Liver (tissue), 3 donors: ENCODE measurements at regions not wholly inside any gene's neighbourhood (a gene's known extent, or its start where the extent isn't known, plus 50 kb on each side); places are given as distances from the start of the nearest gene placed in this dataset.

Experiments used
- CTCF ChIP-seq: fragments of 150-350 bp; IDR thresholded peaks from 2 replicates; pipeline ENCODE4 v1.5.1; 2017; ENCODE audit warnings: improper control_type of control experiment, low read depth, low read length; ENCODE audit not compliant: missing input control
- GABPA ChIP-seq, 2 donors: IDR thresholded peaks in 1 of 2; conservative IDR thresholded peaks in 1 of 2; 2 replicates each; pipeline ENCODE4 v1.6.1; 2016; ENCODE audit warnings: antibody characterized with exemption in 2 of 2, mild to moderate bottlenecking in 1 of 2, moderate library complexity in 1 of 2
- JUND ChIP-seq, 2 donors: IDR thresholded peaks; 2 replicates each; pipeline ENCODE4 v1.6.1; 2016; ENCODE audit warnings: antibody characterized with exemption in 2 of 2
- MAX ChIP-seq: IDR thresholded peaks from 2 replicates; pipeline ENCODE4 v1.6.1; 2016; ENCODE audit warnings: antibody characterized with exemption
- RAD21 ChIP-seq, 2 donors: IDR thresholded peaks; 2 replicates each; pipeline ENCODE4 v1.6.1; 2016; ENCODE audit warnings: antibody characterized with exemption in 2 of 2, mild to moderate bottlenecking in 2 of 2
- SP1 ChIP-seq: IDR thresholded peaks from 2 replicates; pipeline ENCODE4 v1.6.1; 2018; ENCODE audit warnings: antibody characterized with exemption, mild to moderate bottlenecking
- TAF1 ChIP-seq: conservative IDR thresholded peaks from 2 replicates; pipeline ENCODE4 v1.6.1; 2016; ENCODE audit warnings: antibody characterized with exemption, mild to moderate bottlenecking
- YY1 ChIP-seq: IDR thresholded peaks from 2 replicates; pipeline ENCODE4 v1.6.1; 2016; ENCODE audit warnings: antibody characterized with exemption, mild to moderate bottlenecking
- ZBTB33 ChIP-seq: IDR thresholded peaks from 2 replicates; pipeline ENCODE4 v1.6.1; 2016; ENCODE audit warnings: antibody characterized with exemption
- TF ChIP-seq, protein P1 (sequence below): IDR thresholded peaks from 2 replicates; pipeline ENCODE4 v1.6.1; 2016; ENCODE audit warnings: antibody characterized with exemption, mild to moderate bottlenecking
- TF ChIP-seq, protein P2 (sequence below): IDR thresholded peaks from 2 replicates; pipeline ENCODE4 v1.6.1; 2016; ENCODE audit warnings: antibody characterized with exemption
- donor health status: healthy.
- donor health status: healthy.

- TF ChIP-seq CTCF (no peak), RAD21 (IDR thresholded peaks at IDR 0.05) (no peak), YY1 (no peak), SP1 (no peak), ZBTB33 (no peak), GABPA (IDR thresholded peaks at IDR 0.05 in 1 of 2, conservative IDR thresholded peaks at IDR 0.05 in 1 of 2) (no peak), JUND (IDR thresholded peaks at IDR 0.05) (no peak), TAF1 (no peak), MAX (no peak)
- TF ChIP-seq, protein P1, sequence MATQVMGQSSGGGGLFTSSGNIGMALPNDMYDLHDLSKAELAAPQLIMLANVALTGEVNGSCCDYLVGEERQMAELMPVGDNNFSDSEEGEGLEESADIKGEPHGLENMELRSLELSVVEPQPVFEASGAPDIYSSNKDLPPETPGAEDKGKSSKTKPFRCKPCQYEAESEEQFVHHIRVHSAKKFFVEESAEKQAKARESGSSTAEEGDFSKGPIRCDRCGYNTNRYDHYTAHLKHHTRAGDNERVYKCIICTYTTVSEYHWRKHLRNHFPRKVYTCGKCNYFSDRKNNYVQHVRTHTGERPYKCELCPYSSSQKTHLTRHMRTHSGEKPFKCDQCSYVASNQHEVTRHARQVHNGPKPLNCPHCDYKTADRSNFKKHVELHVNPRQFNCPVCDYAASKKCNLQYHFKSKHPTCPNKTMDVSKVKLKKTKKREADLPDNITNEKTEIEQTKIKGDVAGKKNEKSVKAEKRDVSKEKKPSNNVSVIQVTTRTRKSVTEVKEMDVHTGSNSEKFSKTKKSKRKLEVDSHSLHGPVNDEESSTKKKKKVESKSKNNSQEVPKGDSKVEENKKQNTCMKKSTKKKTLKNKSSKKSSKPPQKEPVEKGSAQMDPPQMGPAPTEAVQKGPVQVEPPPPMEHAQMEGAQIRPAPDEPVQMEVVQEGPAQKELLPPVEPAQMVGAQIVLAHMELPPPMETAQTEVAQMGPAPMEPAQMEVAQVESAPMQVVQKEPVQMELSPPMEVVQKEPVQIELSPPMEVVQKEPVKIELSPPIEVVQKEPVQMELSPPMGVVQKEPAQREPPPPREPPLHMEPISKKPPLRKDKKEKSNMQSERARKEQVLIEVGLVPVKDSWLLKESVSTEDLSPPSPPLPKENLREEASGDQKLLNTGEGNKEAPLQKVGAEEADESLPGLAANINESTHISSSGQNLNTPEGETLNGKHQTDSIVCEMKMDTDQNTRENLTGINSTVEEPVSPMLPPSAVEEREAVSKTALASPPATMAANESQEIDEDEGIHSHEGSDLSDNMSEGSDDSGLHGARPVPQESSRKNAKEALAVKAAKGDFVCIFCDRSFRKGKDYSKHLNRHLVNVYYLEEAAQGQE: no peak
- TF ChIP-seq, protein P2, sequence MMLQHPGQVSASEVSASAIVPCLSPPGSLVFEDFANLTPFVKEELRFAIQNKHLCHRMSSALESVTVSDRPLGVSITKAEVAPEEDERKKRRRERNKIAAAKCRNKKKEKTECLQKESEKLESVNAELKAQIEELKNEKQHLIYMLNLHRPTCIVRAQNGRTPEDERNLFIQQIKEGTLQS: no peak
Measured at GRCh38 chr2:57891086-57891712, 155.4 kb upstream of the VRK2 start.
